Muscle of arm (tissue), 1 donor: ENCODE measurements at regions not wholly inside any gene's neighbourhood (a gene's known extent, or its start where the extent isn't known, plus 50 kb on each side); places are given as distances from the start of the nearest gene placed in this dataset.
"Not testable (repeated sequence)": the region's sequence is repeated elsewhere in the genome, so short reads cannot be mapped to it uniquely, and the experiment has no call there.

Experiments used
- DNase-seq: peaks from one replicate; pipeline ENCODE4 v3.0.0-alpha.2; 2013

DNA sequence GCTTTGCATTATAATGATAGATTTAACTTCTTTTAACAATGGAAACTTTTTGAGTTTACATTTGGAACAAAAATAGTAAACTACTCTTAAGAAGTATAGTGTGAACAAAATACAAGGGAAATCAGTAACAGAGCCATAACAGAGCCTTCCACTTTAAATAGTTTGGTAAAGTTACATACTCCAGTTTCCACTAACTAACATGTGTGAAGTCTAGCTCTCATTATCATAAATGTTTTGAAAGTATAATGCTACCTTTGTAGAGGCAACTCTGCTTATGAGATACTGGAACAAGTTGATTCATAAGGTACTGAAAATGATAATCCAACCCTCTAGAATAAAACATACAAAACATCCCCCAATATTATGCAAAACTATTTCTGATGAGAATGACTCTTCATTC, 1155.1 kb upstream of the ADGRL2 start:
- no peak for DNase-seq

DNA sequence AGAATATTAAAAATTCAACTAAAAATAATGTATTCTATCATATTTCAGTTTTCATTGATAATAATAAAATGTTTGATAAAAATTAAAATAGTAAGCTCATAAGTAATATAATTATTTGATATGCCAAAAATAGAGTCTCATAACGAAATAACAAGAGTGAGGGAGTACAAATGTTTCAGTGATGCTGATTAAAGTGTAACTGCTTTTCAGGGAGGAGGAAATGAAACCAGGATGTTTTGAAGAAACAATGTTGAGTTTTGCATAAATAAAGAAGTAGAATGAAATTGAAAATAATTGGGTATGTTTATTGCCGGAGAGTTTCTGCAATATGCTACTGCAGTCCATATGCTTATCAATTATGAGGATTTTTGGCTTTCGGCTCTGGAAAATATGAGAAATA, 1159.8 kb upstream of the ADGRL2 start:
- DNase-seq: no peak

DNA sequence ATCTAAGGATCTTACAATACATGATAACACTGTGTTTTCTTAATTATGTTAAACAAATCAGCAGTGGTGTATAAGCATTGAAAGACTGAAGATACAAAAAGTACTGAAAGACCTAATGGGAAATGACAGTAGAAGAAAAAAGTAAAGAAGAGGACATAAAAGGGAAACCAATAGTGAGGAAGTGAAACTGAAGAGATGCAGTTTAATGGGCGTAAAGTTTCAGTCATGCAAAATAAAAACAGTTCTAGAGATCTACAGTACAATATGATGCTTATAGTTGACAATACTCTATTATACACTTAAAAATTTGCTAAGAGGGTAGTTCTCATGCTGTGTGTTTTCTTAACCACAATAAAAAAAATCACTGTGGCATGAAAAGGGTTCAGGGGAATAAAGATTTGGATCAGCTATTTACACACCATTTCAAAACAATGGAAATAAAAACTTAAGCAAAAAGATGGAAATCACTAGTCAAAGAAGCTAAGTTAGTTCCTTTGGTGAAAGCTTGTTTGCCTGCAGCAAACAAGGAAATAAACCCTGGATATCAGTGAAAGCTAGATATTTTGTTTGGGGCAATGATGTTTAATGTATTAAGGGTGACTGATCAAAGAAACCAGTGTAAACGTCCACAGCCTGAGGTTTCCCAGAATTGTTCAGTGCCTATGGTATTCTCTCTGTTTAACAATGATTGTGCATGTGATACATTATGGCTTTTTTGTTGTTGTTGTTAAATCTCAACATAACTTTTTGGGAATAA, 1160.8 kb upstream of the ADGRL2 start:
- no peak for DNase-seq

DNA sequence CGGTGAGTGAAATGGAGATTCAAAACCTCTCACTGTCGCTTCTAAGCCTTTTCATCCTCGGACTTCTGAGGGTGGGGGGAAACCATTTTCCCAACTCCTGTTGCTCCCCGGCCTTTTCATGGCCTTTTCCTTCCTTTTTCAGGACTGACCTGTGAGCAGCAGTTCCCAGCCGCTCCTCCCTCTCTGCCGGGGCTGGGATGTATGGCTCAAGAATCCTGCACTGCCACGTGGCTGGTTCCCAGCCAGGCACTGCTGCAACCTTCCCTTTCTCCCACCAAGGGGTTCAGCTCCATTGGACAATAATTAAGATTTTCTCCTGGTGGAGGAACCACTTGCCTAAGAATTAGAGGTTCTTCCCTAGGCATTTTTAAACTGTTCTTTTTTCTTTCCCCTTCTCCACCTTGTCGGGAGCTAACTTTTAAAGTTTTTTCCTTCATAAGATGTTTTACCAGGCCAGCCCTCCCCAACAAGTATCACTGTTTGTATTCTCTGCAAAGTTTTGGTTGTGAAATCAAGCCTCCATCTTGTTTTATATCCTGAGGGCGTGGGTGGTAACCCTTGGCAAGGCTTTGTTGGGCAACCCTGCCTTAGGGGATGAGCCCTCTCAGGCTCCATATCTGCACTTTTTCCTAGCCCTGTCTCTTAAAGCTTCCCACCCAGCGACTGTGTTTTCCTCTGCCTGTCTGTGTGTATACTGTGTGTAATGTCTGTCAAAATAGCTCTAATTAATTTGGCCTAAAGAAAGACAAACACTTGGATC, 1166.6 kb upstream of the ADGRL2 start:
- DNase-seq: no peak

DNA sequence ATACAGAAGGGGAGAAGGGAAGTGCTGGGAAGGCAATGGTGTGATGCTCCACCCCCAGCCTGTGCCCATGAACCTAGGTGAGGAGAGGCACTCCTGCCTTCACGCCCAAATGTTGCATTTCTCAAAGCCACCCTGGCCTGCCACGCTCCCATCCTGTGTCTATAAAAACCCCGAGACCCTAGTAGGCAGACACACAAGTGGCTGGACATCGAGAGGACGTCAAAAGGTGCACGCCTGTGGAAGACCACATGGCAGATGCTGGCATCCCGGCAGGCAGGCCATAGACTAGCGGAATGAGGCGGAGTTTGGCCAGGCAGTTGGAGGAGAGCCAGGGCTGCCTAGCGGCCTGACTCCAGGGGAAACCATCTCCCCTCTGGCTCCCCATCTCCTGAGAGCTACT, 1168.5 kb upstream of the ADGRL2 start:
- no peak for DNase-seq

DNA sequence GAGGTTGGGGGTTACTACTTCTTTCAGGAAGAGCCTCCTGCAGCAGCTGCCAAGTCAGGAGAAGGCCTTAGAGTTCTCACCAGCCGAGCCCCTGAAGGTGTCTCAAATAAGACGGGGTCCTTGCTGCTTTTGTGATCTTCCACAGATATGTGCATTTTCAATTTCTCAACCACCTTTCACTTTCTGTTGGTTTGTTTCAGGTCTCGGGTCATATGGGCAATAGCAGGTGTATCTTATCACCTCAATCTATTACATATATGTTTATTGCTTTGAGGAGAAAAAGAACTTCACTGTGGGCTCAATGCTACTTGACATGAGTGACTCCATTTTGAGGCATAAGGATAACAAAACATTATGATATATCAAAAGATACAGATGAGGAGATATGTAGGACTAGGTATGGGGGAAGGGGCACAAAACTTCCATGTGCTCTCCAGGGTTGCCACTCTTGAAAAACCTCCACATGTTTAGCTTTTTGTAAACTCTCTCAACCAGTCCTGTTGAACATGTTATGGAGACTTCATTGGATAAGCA, 1171.4 kb upstream of the ADGRL2 start:
- DNase-seq: no peak

DNA sequence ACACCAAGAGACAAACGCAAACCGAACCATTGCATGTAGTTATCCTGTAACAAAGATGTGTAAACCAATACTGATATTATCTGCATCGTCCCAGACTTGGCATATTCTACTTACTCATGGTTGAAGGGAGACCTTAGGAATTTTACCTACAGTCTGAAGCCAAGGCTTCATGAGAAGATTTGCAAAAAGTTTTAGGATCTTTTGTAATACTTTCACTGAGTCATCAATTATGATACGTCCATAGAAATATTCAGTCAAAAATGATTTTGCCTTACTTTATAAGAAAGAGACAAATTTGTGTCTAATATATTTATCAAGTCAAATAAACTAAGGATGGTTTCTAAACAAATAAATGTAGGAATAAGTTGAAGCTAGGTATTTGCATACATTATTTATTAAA, 1176.1 kb upstream of the ADGRL2 start:
- no peak for DNase-seq

DNA sequence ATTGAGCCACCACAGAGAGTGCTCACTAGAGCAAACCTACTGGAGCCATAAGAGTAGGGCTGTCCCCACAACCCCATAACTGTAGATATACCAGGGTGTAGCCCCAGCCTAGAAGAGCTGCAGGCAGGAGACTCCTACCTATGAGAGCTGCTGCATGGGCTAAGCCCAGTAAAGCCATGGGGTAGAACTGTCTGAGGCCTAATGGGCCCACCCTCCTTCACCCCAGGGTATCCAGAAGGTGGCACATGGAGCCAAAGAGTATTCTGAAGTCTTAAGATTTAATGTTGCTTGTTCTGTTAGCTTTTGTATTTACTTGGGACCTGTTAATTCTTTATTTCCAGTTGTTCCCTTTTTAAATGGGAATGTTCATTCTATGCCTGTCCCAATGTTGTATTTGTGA, 1193.7 kb upstream of the ADGRL2 start:
- no peak for DNase-seq

DNA sequence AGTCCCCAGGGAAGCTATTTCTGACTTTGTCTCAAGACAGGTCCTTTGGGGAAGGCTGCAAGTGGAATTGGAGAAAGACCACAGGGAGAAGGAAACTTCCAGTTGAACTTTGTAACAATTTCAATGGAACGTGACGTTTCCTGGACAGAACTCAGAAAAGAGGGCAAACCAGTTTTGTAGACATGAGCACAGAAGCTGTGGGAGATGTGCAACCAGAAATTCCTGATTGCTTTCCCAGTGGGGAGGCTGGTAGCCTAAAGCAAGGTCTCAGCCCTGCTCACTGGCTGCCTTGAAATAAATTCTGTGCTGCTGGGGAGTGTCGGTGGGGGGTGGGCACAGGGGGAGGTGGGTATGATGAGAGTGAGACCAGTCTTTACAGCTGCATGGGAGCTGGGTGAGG, 1206.7 kb upstream of the ADGRL2 start:
- DNase-seq: no peak

DNA sequence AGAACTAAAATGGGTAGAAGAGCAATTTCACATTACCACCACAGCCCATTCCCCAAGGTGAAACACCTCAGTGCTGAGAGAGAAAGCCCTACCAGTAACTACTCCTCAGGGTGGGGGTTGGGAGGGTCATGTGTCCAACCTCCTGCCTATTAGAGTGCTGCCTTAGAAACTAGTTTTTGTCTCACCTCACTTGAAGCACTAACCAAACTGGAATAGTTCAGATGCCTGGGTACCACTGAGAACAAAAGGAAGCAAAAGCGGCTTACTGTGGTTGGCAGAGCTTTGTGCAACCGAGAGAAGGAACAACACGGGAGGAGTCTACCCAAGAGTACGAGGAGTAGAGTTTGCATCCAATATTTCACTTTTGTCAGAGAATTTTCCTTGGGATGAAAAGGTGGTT, 1207.5 kb upstream of the ADGRL2 start:
- no peak for DNase-seq

DNA sequence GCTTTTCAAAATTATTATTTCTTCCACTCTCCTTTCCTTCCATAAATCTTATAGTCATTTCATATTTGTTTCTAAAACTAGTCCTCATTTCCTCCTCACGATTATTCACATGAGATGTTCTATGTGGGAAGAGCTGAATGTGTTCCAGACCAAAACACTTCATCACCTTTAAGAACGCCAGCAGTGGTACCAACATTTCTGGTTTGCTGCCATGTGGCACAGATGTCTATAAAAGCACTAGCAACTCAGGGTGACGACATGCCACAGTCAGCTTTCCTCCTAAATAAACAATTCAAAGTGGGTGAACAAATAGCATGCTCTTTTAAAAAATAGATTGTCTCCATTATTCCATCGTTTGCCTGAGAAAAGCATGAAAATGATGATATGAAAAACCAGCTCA, 1217.8 kb upstream of the ADGRL2 start:
- no peak for DNase-seq

DNA sequence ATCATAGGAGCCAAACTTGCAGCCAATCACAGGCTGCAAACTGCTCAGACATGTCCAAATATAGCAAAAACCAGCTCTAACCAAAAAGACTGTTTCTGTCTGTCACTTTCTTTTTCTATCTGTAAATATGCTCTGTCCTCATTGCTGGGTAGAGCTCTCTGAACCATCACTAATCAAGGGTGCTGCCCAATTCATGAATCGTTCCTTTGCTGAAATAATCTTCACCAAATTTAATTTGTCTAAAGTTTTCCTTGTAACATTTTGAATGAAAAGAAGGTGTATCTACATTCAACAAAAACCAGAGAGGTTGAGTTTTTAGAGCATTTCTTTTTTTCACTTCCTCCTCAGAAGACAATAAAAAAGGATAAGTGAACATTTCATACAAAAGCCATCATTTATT, 1221.7 kb upstream of the ADGRL2 start:
- no peak for DNase-seq

DNA sequence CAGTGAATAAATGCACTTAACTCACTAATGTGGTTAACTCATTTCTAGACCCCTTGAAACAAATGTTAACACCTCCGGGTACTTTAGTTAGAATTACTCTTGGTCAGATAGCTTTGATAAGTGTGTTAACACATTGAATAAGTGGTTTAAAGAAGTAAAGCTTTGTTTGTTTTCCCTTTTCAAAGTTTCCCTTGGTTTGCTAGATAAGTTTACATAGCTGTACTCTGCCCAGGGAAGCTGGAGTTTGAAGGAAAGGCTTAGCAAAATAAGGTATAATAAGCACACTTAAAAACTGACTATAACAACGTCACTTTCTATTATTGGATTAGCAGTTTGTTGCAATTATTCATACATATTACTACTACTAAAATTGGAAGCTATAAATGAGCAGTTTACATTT, 1233.9 kb upstream of the ADGRL2 start:
- no peak for DNase-seq

DNA sequence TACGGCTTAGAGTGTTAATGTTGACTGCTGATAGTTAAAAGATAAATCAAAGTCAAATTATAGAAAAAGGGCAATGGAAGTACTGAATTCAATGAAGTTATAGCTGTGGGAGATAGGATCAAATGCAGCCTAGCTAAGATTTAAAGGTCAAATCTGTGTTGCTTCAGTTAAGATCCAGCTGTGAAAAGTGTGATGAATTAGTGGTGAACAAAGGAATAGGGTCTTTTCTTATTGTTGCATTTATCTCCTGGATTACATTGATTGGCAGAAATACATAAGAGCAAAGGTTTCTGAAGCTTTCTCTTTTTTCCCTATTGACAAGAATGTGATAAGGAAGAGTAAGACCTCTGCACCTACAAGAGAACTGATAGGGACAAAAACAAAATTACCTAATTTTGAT, 1234.6 kb upstream of the ADGRL2 start:
- no peak for DNase-seq

DNA sequence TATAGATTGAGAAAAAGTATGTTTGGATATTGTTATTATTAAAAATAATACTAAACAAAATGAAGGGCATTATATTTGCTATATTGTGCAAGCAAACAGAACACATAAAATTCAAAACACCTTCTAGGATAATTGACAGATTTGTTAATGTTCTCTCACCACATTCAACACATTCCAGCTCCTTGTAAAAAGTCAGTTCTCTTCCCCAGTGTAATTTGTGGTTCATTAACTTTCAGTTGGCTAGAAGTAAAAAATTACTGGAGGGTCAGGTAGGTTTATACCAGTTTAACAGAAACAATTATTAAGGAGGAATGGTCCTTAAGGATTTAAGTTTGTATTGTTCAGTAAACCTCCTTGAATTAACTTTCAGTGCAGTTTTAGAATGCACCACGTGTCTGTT, 1235.3 kb upstream of the ADGRL2 start:
- DNase-seq: no peak

DNA sequence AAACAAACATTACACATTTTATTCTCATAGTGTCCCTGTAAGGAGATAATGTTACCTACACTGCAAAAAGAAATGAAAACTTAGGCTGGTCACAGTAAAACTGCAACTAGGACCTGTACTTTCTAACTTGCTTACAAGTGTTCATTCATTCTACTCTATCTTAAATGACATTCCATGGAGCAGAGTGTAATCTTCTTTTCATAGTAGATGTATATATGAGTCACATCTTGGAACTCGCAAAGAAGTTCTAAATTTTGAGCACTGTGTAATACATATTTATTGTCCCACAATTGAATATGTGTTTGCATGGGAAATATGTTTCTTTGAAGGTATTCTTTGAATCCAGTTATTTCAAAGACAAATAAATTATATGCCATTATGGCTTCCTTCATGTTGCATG, 1258.5 kb upstream of the ADGRL2 start:
- no peak for DNase-seq

DNA sequence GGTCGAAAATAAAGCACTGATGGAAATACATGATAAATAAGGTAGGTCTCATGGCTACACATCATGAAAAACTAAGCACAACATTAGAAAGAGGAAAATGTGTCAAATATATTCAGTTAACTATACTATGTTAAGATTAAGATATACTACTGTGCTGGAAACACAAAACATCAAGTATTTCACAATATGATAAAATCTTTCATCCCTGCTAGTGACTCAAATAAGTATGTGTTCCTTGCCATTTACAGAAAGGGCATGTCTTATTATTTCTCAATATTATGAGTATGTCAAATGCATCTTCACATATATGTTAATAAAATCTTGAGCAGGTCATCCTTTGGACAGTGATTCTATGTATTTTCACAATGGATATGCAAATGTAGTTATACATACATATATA, 1260.1 kb upstream of the ADGRL2 start:
- no peak for DNase-seq

DNA sequence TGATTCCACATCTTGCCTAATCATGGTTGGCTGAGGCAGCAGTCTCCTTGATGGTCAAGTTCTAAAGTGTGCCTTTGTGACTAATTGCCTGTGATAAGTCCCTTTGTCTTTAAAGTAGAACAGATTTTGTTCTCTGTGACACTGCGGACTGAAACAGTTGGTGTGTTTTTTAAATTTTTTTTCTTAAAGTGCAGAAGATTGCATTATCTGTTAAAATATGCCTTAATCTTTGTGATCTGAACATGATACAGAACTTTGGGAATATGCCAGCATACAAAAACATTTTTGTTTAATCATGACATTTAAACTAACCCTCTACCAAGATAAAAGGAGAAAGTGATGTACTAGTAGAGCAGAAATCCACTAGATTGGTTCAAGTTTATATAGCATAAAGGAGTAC, 1260.6 kb upstream of the ADGRL2 start:
- no peak for DNase-seq

DNA sequence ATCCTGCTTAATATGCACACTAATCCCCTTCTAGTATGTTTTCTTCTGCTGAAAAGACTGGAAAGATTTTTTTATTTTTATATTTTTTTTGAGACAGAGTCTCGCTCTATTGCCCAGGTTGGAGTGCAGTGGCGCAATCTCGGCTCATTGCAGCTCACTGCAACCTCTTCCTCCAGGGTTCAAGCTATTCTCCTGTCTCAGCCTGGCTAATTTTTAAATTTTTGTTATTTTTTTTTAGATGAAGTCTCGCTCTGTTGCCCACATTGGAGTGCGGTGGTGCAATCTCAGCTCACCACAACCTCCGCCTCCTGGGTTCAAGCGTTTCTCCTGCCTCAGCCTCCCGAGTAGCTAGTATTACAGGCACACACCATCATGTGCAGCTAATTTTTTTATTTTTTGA, 1261.4 kb upstream of the ADGRL2 start:
- DNase-seq: not testable (repeated sequence)

DNA sequence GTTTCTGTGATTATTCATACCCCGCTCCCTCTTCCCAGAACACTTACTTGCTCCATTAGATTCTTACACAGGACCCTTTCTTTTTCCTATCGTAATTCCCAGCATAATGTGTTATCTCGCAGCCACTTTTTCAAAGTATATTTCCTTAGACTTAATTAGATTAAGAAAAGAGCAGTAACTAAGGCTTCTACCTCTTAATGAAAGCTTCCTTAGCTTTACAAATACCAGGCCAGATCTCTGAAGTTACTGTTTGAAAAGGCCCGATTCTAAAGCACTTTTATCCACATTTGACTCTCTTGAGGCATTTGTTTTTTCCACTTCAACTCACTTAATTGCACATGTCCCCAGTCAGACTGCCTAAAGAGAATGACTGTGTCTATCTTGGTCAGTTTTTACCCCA, 1264.3 kb upstream of the ADGRL2 start:
- no peak for DNase-seq

DNA sequence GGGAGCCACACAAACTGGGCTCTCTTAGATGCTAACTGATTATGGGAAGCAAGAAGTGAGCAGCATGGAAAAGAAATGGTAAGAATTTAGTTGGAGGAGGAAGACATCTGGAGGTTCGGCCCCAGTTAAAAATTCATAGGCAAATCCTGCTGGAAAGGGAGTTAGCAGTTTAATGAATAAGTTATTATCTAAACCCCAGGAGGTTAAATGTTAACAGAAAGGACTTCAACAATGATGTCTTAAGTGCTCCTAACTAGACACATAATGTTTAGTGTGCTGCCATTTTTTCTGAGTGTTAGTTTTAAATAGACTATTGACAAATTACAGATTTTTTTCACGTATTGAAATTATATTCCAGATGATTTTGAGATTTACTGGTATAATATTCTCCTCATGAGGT, 1265.3 kb upstream of the ADGRL2 start:
- DNase-seq: no peak

DNA sequence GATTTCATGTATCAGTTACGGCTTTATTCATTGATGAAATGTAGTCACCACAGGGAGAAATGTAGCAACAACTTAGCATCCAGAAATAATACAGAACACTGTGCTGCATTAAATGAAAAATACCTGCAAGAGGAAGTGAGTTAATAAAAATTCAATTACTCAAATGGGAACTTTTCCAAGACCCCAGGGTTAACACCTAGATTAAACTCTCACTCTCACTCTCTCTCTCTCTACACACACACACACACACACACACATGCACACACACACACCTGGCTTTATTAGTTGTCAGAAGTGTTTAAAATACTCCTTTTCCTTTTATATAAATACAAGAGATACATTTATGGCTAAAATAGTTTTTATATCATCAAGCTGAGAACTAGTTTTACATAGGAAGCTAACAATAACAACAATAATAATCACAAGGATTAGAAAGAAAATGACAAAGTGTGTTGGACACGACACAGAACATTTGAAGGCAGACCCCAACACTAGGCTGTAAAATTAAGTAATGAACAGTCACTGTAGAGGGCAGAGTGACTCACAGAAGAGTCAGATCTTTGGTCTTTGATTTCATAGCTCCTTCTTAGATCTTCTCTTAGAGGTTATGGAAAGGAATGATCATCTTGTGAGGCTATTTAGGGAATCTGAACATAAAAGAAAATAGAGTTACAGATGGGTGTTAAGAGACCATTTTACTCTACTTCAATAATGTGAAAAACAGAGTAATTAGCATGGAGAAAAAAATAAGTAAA, 1266.0 kb upstream of the ADGRL2 start:
- DNase-seq: no peak
